NCI-H1417 treated with DMSO at 0.1 percent for 48 hours (cell line): ENCODE measurements at regions not wholly inside any gene's neighbourhood (a gene's known extent, or its start where the extent isn't known, plus 50 kb on each side); places are given as distances from the start of the nearest gene placed in this dataset.
A peak's percentile ranks its signal among the peaks of the same experiment; 100 is the strongest.
"Not testable (repeated sequence)": the region's sequence is repeated elsewhere in the genome, so short reads cannot be mapped to it uniquely, and the experiment has no call there.

Experiments used
- DNase-seq: peaks from one replicate; lab custom pipeline; 2025; lab: John Stamatoyannopoulos, UW

GRCh38 chr2:8315531-8316165 lies 366.2 kb upstream of the ID2 start:
- DNase-seq = no peak

- no peak for DNase-seq
Measured at GRCh38 chr2:8316356-8316755, 365.5 kb upstream of the ID2 start.

GRCh38 chr2:8317418-8317817 lies 364.4 kb upstream of the ID2 start:
- DNase-seq = no peak

GRCh38 chr2:8319219-8319618 lies 362.6 kb upstream of the ID2 start:
- no peak for DNase-seq

GRCh38 chr2:8320311-8321066 lies 361.4 kb upstream of the ID2 start:
- DNase-seq = no peak

GRCh38 chr2:8322634-8323033 lies 359.2 kb upstream of the ID2 start:
- peak; percentile 13 for DNase-seq

GRCh38 chr2:8324164-8324856 lies 357.5 kb upstream of the ID2 start:
- DNase-seq = peak; percentile 24

GRCh38 chr2:8324901-8325300 lies 357.0 kb upstream of the ID2 start:
- no peak for DNase-seq

- no peak for DNase-seq
Measured at GRCh38 chr2:8327371-8328100, 354.3 kb upstream of the ID2 start.

GRCh38 chr2:8328217-8328616 lies 353.6 kb upstream of the ID2 start:
- no peak for DNase-seq

GRCh38 chr2:8329660-8330622 lies 351.9 kb upstream of the ID2 start:
- no peak for DNase-seq

GRCh38 chr2:8331068-8331467 lies 350.8 kb upstream of the ID2 start:
- DNase-seq = no peak

- no peak for DNase-seq
Measured at GRCh38 chr2:8332646-8333045, 349.2 kb upstream of the ID2 start.

- no peak for DNase-seq
Measured at GRCh38 chr2:8333177-8333831, 348.6 kb upstream of the ID2 start.

- DNase-seq = not testable (repeated sequence)
Measured at GRCh38 chr2:8333832-8334187, 348.0 kb upstream of the ID2 start.

GRCh38 chr2:8334866-8335325 lies 347.0 kb upstream of the ID2 start:
- DNase-seq = no peak

GRCh38 chr2:8335801-8336200 lies 346.1 kb upstream of the ID2 start:
- no peak for DNase-seq

GRCh38 chr2:8337321-8337720 lies 344.5 kb upstream of the ID2 start:
- DNase-seq = no peak

- DNase-seq = no peak
Measured at GRCh38 chr2:8342407-8342806, 339.4 kb upstream of the ID2 start.

GRCh38 chr2:8343031-8343430 lies 338.8 kb upstream of the ID2 start:
- DNase-seq = no peak
